ENCODE measurements at regions not wholly inside any gene's neighbourhood (a gene's known extent, or its start where the extent isn't known, plus 50 kb on each side); places are given as distances from the start of the nearest gene placed in this dataset.
"Not testable (repeated sequence)": the region's sequence is repeated elsewhere in the genome, so short reads cannot be mapped to it uniquely, and the experiment has no call there.

- no peaks in the 10 kb centered on the region for H3K36me3 ChIP-seq (ENCODE audit: insufficient read depth, low read length)
- no peak overlapping the region for H3K27ac ChIP-seq (ENCODE audit: low read depth, low read length)
- H2AFZ ChIP-seq (ENCODE audit: low read length, unreplicated experiment), result no peak overlapping the region
- peak overlapping the region; percentile 61 for H3K4me3 ChIP-seq (ENCODE audit: low read depth, low read length)
- no peaks in the 10 kb centered on the region for H3K79me2 ChIP-seq (ENCODE audit: control insufficient read depth, insufficient read depth, low read length, unreplicated experiment)
- H3K27me3 ChIP-seq (ENCODE audit: insufficient read depth, low read length), result peaks cover 54% of the 10 kb centered on the region
- no peaks in the 10 kb centered on the region for H3K4me1 ChIP-seq (ENCODE audit: control insufficient read depth, insufficient read depth, low read length, unreplicated experiment)
Measured at GRCh38 chr6:27593200-27593818, 120.4 kb upstream of the ZNF184 start.

DNA sequence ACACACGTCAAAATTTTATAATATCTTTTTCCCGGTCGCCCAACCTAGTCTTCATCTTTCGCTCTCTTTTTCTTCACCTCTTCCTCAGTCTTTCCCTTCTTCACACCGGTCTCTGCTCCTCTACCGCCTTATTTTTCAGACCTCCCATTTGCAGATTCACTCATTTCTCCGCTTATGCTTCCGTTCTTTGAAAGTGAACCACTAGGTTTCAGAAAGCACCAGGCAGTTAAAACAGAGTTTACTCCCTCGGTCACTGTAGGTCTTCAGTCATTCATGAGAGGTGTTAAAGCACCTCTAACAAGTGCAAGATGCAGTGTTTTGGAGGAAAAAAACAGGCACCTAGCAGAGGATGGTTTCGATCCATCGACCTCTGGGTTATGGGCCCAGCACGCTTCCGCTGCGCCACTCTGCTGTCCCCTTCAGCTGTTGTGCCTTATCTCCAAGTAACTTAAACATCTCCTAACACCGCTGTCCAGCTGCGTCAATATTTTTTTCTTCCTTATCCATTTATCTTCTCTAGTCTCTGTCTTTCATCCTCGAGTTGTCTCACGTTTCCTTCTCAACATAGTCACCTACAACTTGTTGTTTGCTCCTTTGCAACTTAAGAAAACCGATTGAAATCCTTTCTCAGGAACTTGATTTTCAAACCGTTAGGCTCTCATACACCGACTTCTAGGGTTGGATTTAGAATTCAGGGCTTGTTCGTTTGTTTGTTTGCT lies 119.7 kb upstream of the ZNF184 start:
- H3K4me3 ChIP-seq (ENCODE audit: low read depth, low read length), result peak overlapping the region; percentile 61
- H3K27ac ChIP-seq (ENCODE audit: low read depth, low read length), result no peak overlapping the region
- no peak overlapping the region for H2AFZ ChIP-seq (ENCODE audit: low read length, unreplicated experiment)
- H3K36me3 ChIP-seq (ENCODE audit: insufficient read depth, low read length), result no peaks in the 10 kb centered on the region
- H3K79me2 ChIP-seq (ENCODE audit: control insufficient read depth, insufficient read depth, low read length, unreplicated experiment), result no peaks in the 10 kb centered on the region
- H3K27me3 ChIP-seq (ENCODE audit: insufficient read depth, low read length), result peaks cover 47% of the 10 kb centered on the region
- no peaks in the 10 kb centered on the region for H3K4me1 ChIP-seq (ENCODE audit: control insufficient read depth, insufficient read depth, low read length, unreplicated experiment)

DNA sequence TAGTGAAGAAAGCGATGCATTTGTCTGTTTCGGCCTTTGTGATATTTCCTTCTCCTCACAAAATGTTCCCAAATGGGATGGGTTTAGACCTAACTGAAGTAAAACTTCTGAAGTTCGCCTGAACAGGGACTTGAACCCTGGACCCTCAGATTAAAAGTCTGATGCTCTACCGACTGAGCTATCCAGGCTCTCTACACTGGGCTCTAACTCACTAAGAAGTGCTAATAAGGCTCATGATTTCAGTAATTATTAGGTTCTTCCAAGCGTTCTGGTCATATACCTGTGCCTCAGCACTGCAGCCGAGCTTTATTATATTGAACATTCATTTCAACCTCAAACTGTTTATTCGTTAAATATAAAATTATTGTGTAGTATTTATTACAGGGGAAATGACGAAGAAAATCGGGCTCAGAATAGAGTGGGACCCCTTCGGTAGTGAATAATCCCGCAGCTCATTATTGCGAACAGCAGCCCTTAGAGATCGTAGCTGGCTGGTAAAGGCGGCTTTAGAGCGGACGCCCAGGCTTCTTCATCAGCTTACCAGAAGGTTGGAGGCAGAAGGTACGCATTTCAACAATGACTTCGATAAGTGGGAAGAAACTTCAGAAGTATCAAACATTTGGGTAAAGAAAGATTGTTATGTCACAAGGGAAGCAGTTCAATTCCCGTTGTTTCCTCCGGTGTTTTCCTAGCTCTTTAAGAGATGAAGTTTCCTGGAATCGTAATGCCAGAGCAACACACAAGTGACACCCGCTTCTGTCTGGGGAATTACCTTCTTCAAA lies 119.0 kb upstream of the ZNF184 start:
- H3K4me3 ChIP-seq (ENCODE audit: low read depth, low read length), result peak overlapping the region; percentile 61
- no peaks in the 10 kb centered on the region for H3K4me1 ChIP-seq (ENCODE audit: control insufficient read depth, insufficient read depth, low read length, unreplicated experiment)
- peaks cover 46% of the 10 kb centered on the region for H3K27me3 ChIP-seq (ENCODE audit: insufficient read depth, low read length)
- H3K79me2 ChIP-seq (ENCODE audit: control insufficient read depth, insufficient read depth, low read length, unreplicated experiment), result no peaks in the 10 kb centered on the region
- H2AFZ ChIP-seq (ENCODE audit: low read length, unreplicated experiment), result peak overlapping the region; percentile 0
- no peak overlapping the region for H3K27ac ChIP-seq (ENCODE audit: low read depth, low read length)
- H3K36me3 ChIP-seq (ENCODE audit: insufficient read depth, low read length), result no peaks in the 10 kb centered on the region

- peaks cover 60% of the 10 kb centered on the region for H3K27me3 ChIP-seq (ENCODE audit: insufficient read depth, low read length)
- H3K79me2 ChIP-seq (ENCODE audit: control insufficient read depth, insufficient read depth, low read length, unreplicated experiment); H3K4me3 ChIP-seq (ENCODE audit: low read depth, low read length); H2AFZ ChIP-seq (ENCODE audit: low read length, unreplicated experiment); H3K4me1 ChIP-seq (ENCODE audit: control insufficient read depth, insufficient read depth, low read length, unreplicated experiment); H3K27ac ChIP-seq (ENCODE audit: low read depth, low read length); H3K36me3 ChIP-seq (ENCODE audit: insufficient read depth, low read length): not testable (repeated sequence)
Measured at GRCh38 chr6:27585316-27585715, 112.4 kb upstream of the ZNF184 start.

GRCh38 chr6:27584326-27584725 lies 111.4 kb upstream of the ZNF184 start:
- Histone ChIP-seq H3K36me3 (ENCODE audit: insufficient read depth, low read length) (no peaks in the 10 kb centered on the region), H2AFZ (ENCODE audit: low read length, unreplicated experiment) (no peak overlapping the region), H3K4me3 (ENCODE audit: low read depth, low read length) (no peak overlapping the region), H3K27me3 (ENCODE audit: insufficient read depth, low read length) (peaks cover 69% of the 10 kb centered on the region), H3K79me2 (ENCODE audit: control insufficient read depth, insufficient read depth, low read length, unreplicated experiment) (no peaks in the 10 kb centered on the region), H3K27ac (ENCODE audit: low read depth, low read length) (no peak overlapping the region), H3K4me1 (ENCODE audit: control insufficient read depth, insufficient read depth, low read length, unreplicated experiment) (no peaks in the 10 kb centered on the region)

- peak overlapping the region; percentile 52 for H3K4me3 ChIP-seq (ENCODE audit: low read depth, low read length)
- peaks cover 75% of the 10 kb centered on the region for H3K27me3 ChIP-seq (ENCODE audit: insufficient read depth, low read length)
- no peak overlapping the region for H2AFZ ChIP-seq (ENCODE audit: low read length, unreplicated experiment)
- H3K79me2 ChIP-seq (ENCODE audit: control insufficient read depth, insufficient read depth, low read length, unreplicated experiment), result no peaks in the 10 kb centered on the region
- H3K4me1 ChIP-seq (ENCODE audit: control insufficient read depth, insufficient read depth, low read length, unreplicated experiment), result no peaks in the 10 kb centered on the region
- H3K27ac ChIP-seq (ENCODE audit: low read depth, low read length), result no peak overlapping the region
- H3K36me3 ChIP-seq (ENCODE audit: insufficient read depth, low read length), result no peaks in the 10 kb centered on the region
Measured at GRCh38 chr6:27582928-27583725, 110.2 kb upstream of the ZNF184 start.

DNA sequence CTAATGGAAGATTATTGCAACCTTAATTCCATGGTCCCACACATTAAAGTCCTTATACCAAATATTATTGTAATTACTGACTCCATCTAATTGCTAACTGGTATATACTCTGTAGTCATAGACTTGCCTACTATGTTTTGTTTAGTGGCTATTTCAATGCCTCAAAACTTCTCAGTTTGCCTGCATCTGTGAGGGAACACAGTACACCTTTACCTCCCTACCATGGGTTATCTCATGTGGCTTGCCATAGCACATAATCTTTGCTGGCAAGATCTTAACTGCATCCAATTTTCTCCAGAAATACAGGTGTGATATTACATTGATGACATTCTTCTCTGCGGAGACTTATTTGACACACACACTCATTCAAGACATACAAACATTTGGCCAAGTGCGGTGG lies 107.1 kb upstream of the ZNF184 start:
- H3K36me3 ChIP-seq (ENCODE audit: insufficient read depth, low read length), result no peaks in the 10 kb centered on the region
- H3K27me3 ChIP-seq (ENCODE audit: insufficient read depth, low read length), result peaks cover 57% of the 10 kb centered on the region
- H3K4me1 ChIP-seq (ENCODE audit: control insufficient read depth, insufficient read depth, low read length, unreplicated experiment), result no peaks in the 10 kb centered on the region
- H2AFZ ChIP-seq (ENCODE audit: low read length, unreplicated experiment), result no peak overlapping the region
- no peaks in the 10 kb centered on the region for H3K79me2 ChIP-seq (ENCODE audit: control insufficient read depth, insufficient read depth, low read length, unreplicated experiment)
- no peak overlapping the region for H3K27ac ChIP-seq (ENCODE audit: low read depth, low read length)
- no peak overlapping the region for H3K4me3 ChIP-seq (ENCODE audit: low read depth, low read length)

GRCh38 chr6:27577922-27578321 lies 105.0 kb upstream of the ZNF184 start:
- Histone ChIP-seq H2AFZ (ENCODE audit: low read length, unreplicated experiment) (no peak overlapping the region), H3K4me3 (ENCODE audit: low read depth, low read length) (no peak overlapping the region), H3K4me1 (ENCODE audit: control insufficient read depth, insufficient read depth, low read length, unreplicated experiment) (no peaks in the 10 kb centered on the region), H3K36me3 (ENCODE audit: insufficient read depth, low read length) (no peaks in the 10 kb centered on the region), H3K27me3 (ENCODE audit: insufficient read depth, low read length) (peaks cover 57% of the 10 kb centered on the region), H3K27ac (ENCODE audit: low read depth, low read length) (no peak overlapping the region), H3K79me2 (ENCODE audit: control insufficient read depth, insufficient read depth, low read length, unreplicated experiment) (no peaks in the 10 kb centered on the region)

GRCh38 chr6:27575594-27576361 lies 102.9 kb upstream of the ZNF184 start:
- Histone ChIP-seq H3K79me2 (ENCODE audit: control insufficient read depth, insufficient read depth, low read length, unreplicated experiment) (no peaks in the 10 kb centered on the region), H3K27ac (ENCODE audit: low read depth, low read length) (no peak overlapping the region), H3K4me1 (ENCODE audit: control insufficient read depth, insufficient read depth, low read length, unreplicated experiment) (no peaks in the 10 kb centered on the region), H3K4me3 (ENCODE audit: low read depth, low read length) (no peak overlapping the region), H3K36me3 (ENCODE audit: insufficient read depth, low read length) (no peaks in the 10 kb centered on the region), H2AFZ (ENCODE audit: low read length, unreplicated experiment) (no peak overlapping the region), H3K27me3 (ENCODE audit: insufficient read depth, low read length) (peaks cover 65% of the 10 kb centered on the region)
